ENCODE measurements at regions not wholly inside any gene's neighbourhood (a gene's known extent, or its start where the extent isn't known, plus 50 kb on each side); places are given as distances from the start of the nearest gene placed in this dataset.

DNA sequence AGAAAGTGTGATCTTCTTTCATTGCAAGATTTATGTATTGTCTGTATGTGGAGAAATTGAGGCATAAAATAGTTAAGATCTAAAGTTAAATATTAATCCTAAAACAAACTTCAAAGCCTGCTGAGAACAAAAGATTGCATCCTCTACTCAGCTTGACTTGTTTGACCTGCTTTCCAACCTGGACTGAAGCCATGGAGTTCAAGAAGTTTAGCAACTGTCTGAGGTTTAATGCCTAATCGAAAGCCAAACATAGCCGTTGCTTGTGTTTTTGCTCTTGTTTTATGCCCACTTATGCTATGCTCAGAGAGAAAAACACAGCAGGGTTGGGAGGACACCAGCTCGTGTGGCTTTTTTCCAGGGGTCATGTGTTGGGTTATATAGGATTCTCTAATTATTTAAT lies 135.6 kb downstream of the NUFIP1 start (continued):
- TF ChIP-seq NR2F2 (IDR thresholded peaks at IDR 0.05; ENCODE audit: borderline replicate concordance, low read depth) (peak; percentile 31; the same call in 1 of the 2 replicates), ZNF235 (CRISPR knock-in tag; IDR thresholded peaks at IDR 0.05; ENCODE audit: borderline replicate concordance) (no peak), MBD4 (IDR thresholded peaks at IDR 0.05; ENCODE audit: borderline replicate concordance, low read length) (no peak), ZBTB8A (CRISPR knock-in tag; IDR thresholded peaks at IDR 0.05; ENCODE audit: borderline replicate concordance, low read depth) (no peak), ZNF441 (CRISPR knock-in tag; IDR thresholded peaks at IDR 0.05; ENCODE audit: borderline replicate concordance) (no peak), HDAC6 (IDR thresholded peaks at IDR 0.05; ENCODE audit: low read depth, low read length) (no peak), RCOR2 (CRISPR knock-in tag; IDR thresholded peaks at IDR 0.05) (0 out of 2 replicates have a peak, but pooled peaks have one; percentile 27), PHF8 (CRISPR knock-in tag; IDR thresholded peaks at IDR 0.05) (no peak), POLR2A (IDR thresholded peaks at IDR 0.05; ENCODE audit: insufficient read depth in 1 of 2, low read depth in 2 of 2, low read length in 2 of 2) (no peak), ZNF431 (CRISPR knock-in tag; IDR thresholded peaks at IDR 0.05; ENCODE audit: borderline replicate concordance, low read depth) (no peak), MED8 (CRISPR knock-in tag; IDR thresholded peaks at IDR 0.05; ENCODE audit: insufficient replicate concordance) (no peak)
- TF ChIP-seq, protein P1, sequence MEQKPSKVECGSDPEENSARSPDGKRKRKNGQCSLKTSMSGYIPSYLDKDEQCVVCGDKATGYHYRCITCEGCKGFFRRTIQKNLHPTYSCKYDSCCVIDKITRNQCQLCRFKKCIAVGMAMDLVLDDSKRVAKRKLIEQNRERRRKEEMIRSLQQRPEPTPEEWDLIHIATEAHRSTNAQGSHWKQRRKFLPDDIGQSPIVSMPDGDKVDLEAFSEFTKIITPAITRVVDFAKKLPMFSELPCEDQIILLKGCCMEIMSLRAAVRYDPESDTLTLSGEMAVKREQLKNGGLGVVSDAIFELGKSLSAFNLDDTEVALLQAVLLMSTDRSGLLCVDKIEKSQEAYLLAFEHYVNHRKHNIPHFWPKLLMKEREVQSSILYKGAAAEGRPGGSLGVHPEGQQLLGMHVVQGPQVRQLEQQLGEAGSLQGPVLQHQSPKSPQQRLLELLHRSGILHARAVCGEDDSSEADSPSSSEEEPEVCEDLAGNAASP (CRISPR knock-in tag; IDR thresholded peaks at IDR 0.05; ENCODE audit: borderline replicate concordance) = peak; percentile 45; the same call in 1 of the 2 replicates
- TF ChIP-seq, protein P2, sequence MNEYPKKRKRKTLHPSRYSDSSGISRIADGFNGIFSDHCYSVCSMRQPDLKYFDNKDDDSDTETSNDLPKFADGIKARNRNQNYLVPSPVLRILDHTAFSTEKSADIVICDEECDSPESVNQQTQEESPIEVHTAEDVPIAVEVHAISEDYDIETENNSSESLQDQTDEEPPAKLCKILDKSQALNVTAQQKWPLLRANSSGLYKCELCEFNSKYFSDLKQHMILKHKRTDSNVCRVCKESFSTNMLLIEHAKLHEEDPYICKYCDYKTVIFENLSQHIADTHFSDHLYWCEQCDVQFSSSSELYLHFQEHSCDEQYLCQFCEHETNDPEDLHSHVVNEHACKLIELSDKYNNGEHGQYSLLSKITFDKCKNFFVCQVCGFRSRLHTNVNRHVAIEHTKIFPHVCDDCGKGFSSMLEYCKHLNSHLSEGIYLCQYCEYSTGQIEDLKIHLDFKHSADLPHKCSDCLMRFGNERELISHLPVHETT (CRISPR knock-in tag; conservative IDR thresholded peaks at IDR 0.05) = no peak
- TF ChIP-seq, protein P3, sequence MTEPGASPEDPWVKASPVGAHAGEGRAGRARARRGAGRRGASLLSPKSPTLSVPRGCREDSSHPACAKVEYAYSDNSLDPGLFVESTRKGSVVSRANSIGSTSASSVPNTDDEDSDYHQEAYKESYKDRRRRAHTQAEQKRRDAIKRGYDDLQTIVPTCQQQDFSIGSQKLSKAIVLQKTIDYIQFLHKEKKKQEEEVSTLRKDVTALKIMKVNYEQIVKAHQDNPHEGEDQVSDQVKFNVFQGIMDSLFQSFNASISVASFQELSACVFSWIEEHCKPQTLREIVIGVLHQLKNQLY (CRISPR knock-in tag; IDR thresholded peaks at IDR 0.05) = no peak
- TF ChIP-seq, protein P4, sequence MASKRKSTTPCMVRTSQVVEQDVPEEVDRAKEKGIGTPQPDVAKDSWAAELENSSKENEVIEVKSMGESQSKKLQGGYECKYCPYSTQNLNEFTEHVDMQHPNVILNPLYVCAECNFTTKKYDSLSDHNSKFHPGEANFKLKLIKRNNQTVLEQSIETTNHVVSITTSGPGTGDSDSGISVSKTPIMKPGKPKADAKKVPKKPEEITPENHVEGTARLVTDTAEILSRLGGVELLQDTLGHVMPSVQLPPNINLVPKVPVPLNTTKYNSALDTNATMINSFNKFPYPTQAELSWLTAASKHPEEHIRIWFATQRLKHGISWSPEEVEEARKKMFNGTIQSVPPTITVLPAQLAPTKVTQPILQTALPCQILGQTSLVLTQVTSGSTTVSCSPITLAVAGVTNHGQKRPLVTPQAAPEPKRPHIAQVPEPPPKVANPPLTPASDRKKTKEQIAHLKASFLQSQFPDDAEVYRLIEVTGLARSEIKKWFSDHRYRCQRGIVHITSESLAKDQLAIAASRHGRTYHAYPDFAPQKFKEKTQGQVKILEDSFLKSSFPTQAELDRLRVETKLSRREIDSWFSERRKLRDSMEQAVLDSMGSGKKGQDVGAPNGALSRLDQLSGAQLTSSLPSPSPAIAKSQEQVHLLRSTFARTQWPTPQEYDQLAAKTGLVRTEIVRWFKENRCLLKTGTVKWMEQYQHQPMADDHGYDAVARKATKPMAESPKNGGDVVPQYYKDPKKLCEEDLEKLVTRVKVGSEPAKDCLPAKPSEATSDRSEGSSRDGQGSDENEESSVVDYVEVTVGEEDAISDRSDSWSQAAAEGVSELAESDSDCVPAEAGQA (IDR thresholded peaks at IDR 0.05; ENCODE audit: low read depth) = no peak
- TF ChIP-seq, protein P4 (CRISPR knock-in tag; IDR thresholded peaks at IDR 0.05; ENCODE audit: borderline replicate concordance) = no peak
- TF ChIP-seq, protein P5, sequence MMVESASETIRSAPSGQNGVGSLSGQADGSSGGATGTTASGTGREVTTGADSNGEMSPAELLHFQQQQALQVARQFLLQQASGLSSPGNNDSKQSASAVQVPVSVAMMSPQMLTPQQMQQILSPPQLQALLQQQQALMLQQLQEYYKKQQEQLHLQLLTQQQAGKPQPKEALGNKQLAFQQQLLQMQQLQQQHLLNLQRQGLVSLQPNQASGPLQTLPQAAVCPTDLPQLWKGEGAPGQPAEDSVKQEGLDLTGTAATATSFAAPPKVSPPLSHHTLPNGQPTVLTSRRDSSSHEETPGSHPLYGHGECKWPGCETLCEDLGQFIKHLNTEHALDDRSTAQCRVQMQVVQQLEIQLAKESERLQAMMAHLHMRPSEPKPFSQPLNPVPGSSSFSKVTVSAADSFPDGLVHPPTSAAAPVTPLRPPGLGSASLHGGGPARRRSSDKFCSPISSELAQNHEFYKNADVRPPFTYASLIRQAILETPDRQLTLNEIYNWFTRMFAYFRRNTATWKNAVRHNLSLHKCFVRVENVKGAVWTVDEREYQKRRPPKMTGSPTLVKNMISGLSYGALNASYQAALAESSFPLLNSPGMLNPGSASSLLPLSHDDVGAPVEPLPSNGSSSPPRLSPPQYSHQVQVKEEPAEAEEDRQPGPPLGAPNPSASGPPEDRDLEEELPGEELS (CRISPR knock-in tag; IDR thresholded peaks at IDR 0.05) = peak; percentile 44
- TF ChIP-seq, protein P6, sequence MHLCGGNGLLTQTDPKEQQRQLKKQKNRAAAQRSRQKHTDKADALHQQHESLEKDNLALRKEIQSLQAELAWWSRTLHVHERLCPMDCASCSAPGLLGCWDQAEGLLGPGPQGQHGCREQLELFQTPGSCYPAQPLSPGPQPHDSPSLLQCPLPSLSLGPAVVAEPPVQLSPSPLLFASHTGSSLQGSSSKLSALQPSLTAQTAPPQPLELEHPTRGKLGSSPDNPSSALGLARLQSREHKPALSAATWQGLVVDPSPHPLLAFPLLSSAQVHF (CRISPR knock-in tag; IDR thresholded peaks at IDR 0.05) = no peak
